Loucy (cell line): ENCODE measurements at regions not wholly inside any gene's neighbourhood (a gene's known extent, or its start where the extent isn't known, plus 50 kb on each side); places are given as distances from the start of the nearest gene placed in this dataset.

Experiments
- EZH2phosphoT487 ChIP-seq: fragments of 200-600 bp; IDR thresholded peaks from 2 replicates; pipeline ENCODE4 v1.6.1; 2018; ENCODE audit warnings: antibody characterized with exemption, mild to moderate bottlenecking, moderate library complexity, borderline replicate concordance
- TF ChIP-seq, protein P1 (sequence below): fragments of 200-600 bp; sonication (generic); conservative IDR thresholded peaks from 2 replicates; pipeline ENCODE4 v1.5.1; 2014; ENCODE audit warnings: mild to moderate bottlenecking, antibody characterized with exemption, low read length

DNA sequence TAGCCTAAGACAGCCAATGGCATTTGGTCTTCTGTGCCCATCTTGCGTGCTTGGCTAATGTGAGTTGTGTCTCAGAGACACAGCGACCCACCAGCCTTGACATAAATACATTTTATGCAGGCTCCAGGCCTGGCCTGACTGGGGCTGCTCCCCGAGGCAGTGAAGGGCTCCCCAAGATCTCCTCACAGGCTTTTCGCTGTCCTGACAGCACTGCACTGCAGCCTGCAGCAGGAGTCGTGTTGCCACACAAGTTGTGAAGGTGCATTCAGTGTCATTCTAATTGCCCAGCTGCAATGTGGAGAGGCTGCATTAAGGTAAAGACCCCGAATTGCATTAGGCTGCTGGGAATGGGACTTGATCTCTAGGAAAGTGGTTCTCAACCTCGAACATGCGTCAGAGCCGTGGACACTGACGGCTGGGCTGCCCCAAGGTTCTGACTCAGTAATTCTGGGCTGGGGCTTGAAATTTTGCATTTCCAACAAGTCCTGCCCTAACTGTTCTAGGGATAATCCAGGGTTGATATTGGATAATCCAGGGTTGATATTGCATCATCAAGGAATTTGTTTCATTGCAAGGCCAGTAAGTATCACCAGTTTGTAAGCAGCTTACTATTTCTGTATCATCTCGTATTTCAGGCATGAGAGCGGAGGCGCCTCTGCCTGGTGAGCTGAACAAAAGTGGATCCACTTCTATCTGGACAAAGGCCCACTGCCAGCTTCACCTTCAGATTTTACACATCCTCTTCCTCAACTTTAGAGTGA lies 108.7 kb upstream of the INSIG1 start:
- TF ChIP-seq, protein P1, sequence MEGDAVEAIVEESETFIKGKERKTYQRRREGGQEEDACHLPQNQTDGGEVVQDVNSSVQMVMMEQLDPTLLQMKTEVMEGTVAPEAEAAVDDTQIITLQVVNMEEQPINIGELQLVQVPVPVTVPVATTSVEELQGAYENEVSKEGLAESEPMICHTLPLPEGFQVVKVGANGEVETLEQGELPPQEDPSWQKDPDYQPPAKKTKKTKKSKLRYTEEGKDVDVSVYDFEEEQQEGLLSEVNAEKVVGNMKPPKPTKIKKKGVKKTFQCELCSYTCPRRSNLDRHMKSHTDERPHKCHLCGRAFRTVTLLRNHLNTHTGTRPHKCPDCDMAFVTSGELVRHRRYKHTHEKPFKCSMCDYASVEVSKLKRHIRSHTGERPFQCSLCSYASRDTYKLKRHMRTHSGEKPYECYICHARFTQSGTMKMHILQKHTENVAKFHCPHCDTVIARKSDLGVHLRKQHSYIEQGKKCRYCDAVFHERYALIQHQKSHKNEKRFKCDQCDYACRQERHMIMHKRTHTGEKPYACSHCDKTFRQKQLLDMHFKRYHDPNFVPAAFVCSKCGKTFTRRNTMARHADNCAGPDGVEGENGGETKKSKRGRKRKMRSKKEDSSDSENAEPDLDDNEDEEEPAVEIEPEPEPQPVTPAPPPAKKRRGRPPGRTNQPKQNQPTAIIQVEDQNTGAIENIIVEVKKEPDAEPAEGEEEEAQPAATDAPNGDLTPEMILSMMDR, result no peak
- TF ChIP-seq EZH2phosphoT487, result no peak
